NCI-H460 (cell line): ENCODE measurements at regions not wholly inside any gene's neighbourhood (a gene's known extent, or its start where the extent isn't known, plus 50 kb on each side); places are given as distances from the start of the nearest gene placed in this dataset.
"Not testable (repeated sequence)": the region's sequence is repeated elsewhere in the genome, so short reads cannot be mapped to it uniquely, and the experiment has no call there.

Source experiments
- DNase-seq: peaks from one replicate; pipeline ENCODE4 v3.0.0-alpha.2; 2016; ENCODE audit warnings: low read depth; ENCODE audit errors: extremely low read depth

DNA sequence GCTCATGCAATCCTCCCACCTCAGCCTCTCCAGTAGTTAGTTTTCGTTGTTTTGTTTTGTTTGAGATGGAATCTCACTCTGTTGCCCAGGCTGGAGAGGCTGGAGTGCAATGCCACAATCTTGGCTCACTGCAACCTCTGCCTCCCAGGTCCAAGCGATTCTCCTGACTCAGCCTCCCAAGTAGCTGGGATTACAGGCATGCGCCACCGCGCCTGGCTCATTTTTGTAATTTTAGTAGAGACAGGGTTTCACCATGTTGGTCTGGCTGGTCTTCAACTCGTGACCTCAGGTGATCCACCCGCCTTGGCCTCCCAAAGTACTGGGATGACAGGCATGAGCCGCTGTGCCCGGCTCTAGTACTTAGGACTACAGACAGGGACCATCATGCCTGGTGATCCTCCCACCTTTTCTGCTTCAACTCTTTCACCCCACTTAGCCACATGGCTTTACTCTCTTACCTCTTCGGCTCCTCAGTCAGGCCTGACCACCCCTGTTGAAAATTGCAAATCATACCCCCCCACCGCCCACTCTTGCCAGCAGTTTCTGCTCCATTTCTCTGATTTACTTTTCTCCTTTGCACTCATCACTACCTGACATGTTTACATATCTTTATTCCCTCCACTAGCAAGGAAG lies 157.1 kb upstream of the GRK3 start:
- no peak for DNase-seq

DNA sequence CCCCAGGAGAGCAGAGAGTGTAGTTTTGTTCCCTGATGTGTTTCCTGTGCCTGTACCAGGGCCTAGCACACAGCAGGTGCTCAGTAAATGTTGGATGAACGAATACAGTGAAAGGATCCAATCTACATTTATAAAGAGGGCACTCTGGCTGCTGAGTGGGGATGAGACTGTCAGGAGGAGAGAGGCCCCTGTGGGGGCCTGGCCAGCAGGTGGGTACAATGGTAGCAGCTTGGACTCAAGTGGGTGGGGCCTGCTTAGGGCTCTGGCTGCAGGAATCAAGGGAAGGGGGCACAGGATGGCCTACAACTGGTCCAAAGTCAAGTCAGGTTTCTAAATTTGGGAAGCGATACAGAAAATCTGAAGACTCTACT lies 156.6 kb upstream of the GRK3 start:
- no peak for DNase-seq

DNA sequence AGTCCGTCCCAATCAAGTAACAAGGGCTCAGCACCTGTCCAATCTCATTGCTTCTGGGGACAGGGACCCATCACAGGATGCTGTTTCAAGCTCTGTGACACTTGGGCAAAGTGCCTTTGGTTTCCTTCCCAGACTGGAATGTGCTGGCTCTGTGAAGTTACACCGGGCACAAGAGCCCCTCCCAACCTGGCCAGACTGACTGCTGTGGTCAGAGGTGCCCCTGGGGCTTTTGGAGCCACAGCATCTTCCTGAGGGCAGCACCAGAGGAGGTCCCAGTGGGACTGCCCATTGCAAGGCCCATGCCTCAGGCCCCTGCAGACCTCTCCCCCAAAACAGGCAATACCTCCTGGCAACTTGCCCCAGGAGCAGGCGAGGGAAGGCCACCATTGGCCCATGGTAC lies 155.2 kb upstream of the GRK3 start:
- no peak for DNase-seq

GRCh38 chr22:25410849-25411248 lies 153.6 kb upstream of the GRK3 start:
- no peak for DNase-seq

DNA sequence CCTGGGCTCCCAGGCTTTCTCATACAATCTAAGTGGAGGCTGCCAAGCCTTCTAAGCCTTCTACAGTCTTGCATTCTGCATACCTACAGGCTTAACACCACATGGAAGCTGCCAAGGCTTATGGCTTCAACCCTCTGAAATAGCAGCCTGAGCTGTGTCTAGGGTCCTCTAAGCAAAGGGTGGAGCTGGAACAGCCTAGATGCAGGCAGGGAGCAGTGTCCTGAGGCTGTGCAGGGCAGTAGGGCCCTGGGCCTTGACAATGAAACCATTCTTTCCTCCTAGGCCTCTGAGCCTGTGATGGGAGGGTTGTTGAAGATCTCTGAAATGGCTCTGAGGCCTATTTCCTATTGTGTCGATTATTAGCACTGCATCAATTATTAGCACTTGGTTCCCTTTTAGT lies 150.9 kb upstream of the GRK3 start:
- no peak for DNase-seq

GRCh38 chr22:25415731-25416130 lies 148.7 kb upstream of the GRK3 start:
- DNase-seq: not testable (repeated sequence)

GRCh38 chr22:25417826-25418225 lies 146.6 kb upstream of the GRK3 start:
- not testable (repeated sequence) for DNase-seq

DNA sequence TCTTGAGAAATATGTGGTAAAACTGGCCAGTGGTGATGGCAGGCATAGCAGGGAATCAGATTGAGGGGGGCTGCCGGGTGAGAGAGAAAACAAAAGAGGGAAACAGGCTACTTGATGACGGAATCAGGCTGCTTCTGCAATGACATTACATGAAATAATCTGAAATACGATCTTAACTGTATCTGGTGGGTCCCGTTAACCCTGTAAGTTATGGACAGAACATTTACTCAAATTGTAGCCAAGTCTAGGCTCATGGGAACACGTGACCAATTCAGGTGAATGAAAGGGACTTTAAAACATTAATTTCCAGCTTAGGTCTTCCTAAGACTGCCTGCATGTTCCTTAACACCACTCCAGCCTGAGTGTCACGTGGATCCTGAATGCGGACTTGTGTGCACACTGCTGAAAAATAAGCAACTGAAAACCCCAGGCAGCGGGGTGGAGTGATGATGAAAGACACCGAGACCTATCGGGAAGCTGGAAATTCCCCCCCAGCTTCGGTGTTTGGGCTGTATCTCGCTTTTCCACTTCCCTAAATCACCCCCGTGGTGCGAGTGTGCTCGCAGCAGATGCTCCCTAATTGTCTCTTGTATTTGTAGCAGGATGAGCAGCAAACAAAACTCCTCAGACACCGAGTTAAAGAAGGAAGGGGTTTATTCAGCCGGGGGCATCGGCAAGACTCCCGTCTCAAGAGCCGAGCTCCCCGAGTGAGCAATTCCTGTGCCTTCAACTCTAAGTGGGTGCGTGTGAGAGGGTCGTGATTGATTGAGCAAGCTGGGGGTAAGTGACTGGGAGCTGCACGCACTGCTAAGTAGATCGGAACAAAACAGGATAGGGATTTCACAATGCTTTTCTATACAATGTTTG lies 145.0 kb upstream of the GRK3 start:
- DNase-seq: no peak

- not testable (repeated sequence) for DNase-seq
Observed at GRCh38 chr22:25420114-25420441, 144.4 kb upstream of the GRK3 start.

DNA sequence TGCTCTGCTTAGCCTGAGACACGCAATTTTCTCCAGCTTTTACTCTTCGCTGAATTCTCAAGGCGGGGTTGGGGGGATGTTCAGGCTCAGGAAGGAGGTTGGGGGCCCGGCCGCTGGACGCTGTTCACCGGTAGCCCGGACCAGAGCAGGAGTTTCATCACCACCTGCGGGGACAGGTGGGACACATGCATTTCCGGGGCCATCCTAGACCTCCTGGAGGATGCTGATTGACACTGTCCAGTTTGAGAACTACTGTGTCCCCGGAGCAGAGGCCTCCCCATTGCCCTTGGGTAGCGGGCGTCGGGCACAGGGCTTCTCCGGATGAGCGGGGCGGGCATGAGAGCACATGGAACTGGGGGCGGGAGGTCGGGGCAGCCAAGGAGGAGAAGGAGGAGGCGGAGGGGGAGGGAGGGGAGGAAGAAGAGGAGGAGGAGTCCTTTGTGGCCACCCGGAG lies 144.0 kb upstream of the GRK3 start:
- DNase-seq: no peak

DNA sequence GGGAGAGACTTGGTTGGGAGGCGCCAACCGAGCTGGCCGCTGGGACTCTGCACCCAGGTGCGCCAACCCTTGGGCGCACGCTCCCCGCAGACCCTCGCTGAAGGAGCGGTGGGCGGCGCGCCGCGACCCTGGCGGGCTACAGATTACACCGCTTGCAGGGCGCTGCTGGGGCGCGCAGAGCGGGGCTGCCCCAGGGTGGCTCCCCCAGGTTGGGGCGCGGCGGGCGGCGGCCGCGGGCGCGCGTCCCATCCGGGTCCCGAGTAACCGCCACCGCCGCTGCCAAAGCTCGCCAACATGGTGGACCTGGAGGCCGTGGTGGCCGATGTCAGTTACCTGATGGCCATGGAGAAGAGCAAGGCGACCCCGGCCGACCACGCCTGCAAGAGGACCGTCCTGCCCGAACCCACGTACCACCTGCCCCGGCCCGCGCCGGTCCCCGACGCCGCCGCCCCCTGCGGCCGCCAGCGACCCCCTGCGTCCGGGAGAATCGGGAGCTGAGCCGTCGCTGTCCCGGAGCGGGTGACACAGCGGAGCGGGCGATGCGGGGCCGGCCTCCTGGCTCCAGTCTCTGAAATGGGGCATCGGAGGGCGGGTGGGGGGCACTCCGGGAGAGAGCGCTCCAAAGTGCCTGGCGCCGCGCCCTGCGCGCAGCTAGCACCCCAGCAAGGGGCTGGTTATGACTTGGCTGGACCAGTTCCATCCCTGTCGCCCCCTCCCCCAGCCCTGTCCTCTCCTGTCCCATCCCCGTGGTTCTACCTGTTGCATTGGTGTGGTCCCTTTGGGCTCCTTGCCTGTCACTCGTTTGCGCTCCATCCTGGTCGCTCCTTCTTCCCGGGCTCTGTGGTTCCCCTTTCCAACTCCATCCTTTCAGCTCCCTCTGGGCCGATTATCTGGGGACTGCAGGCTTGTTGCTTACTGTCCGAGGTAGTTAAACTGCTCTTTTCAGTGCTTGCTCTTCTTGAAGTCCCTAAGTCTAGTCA lies 143.3 kb upstream of the GRK3 start:
- DNase-seq: no peak

DNA sequence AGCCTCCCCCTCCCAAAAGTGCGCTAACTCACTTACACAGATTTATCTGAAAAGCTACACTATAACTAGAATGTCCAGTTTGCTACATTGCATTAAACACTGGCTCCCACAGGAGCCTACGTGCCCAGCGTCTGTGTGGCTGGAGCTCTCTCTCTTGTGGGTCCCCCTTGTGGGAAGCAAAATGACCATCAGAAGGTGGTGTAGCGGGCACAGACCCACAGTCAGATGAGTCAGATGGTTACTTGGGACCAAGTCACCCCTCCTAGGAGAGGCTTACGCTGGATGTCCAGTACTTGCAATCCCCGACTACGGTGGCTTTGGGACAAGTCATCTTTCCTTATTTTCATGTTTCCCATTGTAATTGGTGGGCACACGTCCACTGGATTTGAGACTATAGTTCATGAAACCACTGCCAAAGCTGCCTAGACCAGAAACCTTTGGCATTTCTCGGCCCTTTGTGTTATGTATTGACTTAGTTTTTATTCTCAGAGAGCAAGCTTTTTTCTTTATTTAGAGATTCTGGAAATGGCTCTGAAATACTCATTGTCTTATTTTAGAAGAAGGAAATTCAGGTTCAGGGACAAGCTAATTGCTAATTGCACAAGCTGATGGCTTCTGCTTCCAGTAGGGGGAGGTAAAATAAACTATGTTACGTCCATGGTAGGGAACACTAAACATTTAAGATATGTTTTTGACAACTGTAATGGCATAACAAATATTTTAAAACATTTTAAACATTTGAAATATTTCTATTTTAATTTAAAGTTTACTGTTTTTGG lies 137.8 kb upstream of the GRK3 start:
- DNase-seq: not testable (repeated sequence)

GRCh38 chr22:25431637-25432342 lies 132.7 kb upstream of the GRK3 start:
- DNase-seq: not testable (repeated sequence)

GRCh38 chr22:25433381-25433970 lies 131.0 kb upstream of the GRK3 start:
- not testable (repeated sequence) for DNase-seq

GRCh38 chr22:25437414-25438160 lies 126.9 kb upstream of the GRK3 start:
- no peak for DNase-seq

DNA sequence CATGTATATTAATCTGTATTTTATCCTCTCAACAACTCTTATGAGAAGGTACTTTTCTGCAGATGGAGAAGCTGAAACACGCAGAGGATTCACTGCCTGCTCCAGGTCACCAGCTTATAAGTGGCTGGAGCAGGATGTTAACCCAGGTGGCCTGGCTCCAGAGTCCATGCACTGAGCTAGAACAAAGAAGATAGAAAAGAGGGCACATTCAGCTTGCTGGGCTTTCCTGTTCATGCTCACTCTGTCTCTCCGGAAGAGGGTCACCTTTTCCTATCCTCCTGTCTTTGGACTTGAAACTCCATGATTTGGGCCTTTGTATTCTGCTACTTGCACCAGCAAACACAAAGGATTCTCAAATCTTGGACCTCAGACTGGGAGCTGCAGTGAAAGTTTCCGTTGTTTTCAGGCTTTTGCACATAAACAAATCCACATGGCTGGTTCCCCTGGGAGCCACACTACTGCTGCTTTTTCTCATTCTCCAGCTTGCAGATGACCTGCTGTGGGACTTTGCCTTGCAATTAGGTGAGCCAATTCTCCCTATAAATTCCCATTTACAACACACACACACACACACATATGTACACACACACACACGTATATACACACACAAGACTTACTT lies 117.3 kb upstream of the GRK3 start:
- no peak for DNase-seq

DNA sequence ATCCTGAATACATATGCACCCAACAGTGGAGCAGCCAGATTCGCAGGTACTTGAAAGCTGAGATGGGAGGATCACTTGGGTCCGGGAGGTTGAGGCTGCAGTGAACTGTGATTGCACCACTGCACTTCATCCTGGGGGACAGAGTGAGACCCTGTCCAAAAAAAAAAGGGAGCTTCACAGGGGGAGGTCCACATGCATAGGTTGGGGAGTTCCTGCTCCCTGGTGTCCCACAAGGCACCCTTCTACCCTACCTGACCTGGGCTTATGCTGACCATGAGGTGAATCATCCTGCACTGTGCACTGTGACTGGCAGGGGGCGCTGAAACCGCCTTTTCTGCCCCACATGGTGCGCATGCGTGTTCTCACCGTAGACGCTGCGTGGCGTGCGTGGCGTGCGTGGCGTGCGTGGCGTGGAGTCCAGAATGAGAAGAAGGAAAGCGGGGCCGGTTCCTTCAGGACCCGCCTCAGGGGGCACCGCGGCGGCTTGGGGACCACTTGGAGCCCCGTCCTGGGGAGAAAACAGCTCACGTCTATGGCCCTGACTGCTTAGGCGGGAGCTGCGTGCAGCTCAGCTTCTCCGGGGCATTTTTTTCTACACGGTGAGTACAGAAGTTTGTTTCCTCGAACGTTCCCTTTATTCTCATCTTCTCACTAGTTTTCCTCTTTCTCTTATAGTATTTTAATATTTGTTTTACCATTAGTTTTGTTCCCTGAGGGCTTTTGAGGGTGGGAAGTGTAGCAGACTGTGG lies 116.6 kb upstream of the GRK3 start:
- DNase-seq: peak; percentile 76
